PC-9 (cell line): ENCODE measurements at regions not wholly inside any gene's neighbourhood (a gene's known extent, or its start where the extent isn't known, plus 50 kb on each side); places are given as distances from the start of the nearest gene placed in this dataset.

Experiments
- BruUV-seq: library from RNA; stranded (reverse); fragments of 400-500 nt; replicated peaks from 2 replicates; lab custom pipeline; 2021; lab: Mats Ljungman, UMichigan
- CTCF ChIA-PET: fragments of 300-600 bp; sonication (Branson Sonifier 250); formaldehyde crosslinking; loops from one replicate; lab custom pipeline; 2022; ENCODE audit warnings: antibody characterized with exemption; lab: Charles Lee
- POLR2A ChIA-PET: fragments of 300-600 bp; sonication (Branson Sonifier 250); formaldehyde crosslinking; loops from one replicate; lab custom pipeline; 2022; ENCODE audit warnings: antibody characterized with exemption; ENCODE audit not compliant: unreplicated experiment; lab: Charles Lee
- DNase-seq, 2 experiments: peaks; one replicate each; pipeline versions ENCODE4 v3.0.0 to v3.0.0-alpha.2; 2015 to 2022; ENCODE audit warnings: mixed read lengths in 1 of 2
- H2AFZ ChIP-seq: fragments of 200-600 bp; sonication (generic); 2 replicates; pipeline ENCODE4 v1.8.1; 2017; ENCODE audit warnings: antibody characterized with exemption
- H3F3A ChIP-seq: fragments of 200-600 bp; sonication (generic); 2 replicates; pipeline ENCODE4 v1.8.1; 2017; ENCODE audit warnings: antibody characterized with exemption, mild to moderate bottlenecking, low read depth; ENCODE audit not compliant: insufficient read depth
- H3K27ac ChIP-seq: fragments of 200-600 bp; sonication (generic); 2 replicates; pipeline ENCODE4 v1.6.1; 2016; ENCODE audit warnings: mixed run types
- H3K27me3 ChIP-seq: fragments of 200-600 bp; sonication (generic); 2 replicates; pipeline ENCODE4 v1.6.1; 2016; ENCODE audit warnings: low read depth, mixed run types; ENCODE audit not compliant: insufficient read depth
- H3K36me3 ChIP-seq: fragments of 200-600 bp; sonication (generic); 2 replicates; pipeline ENCODE4 v1.6.1; 2016; ENCODE audit warnings: low read depth, mixed run types
- H3K4me1 ChIP-seq: fragments of 200-600 bp; sonication (generic); replicated peaks from 2 replicates; pipeline ENCODE4 v1.6.1; 2016; ENCODE audit warnings: mixed run types; ENCODE audit not compliant: insufficient read depth
- H3K4me2 ChIP-seq: fragments of 200-600 bp; sonication (generic); 2 replicates; pipeline ENCODE4 v1.6.1; 2017; ENCODE audit warnings: mixed run types
- H3K4me3 ChIP-seq: fragments of 200-600 bp; sonication (generic); 2 replicates; pipeline ENCODE4 v1.6.1; 2016; ENCODE audit warnings: mixed run types
- H3K79me2 ChIP-seq: fragments of 200-600 bp; sonication (generic); 2 replicates; pipeline ENCODE4 v1.6.1; 2017; ENCODE audit warnings: low read depth, mixed run types
- H3K9me2 ChIP-seq: fragments of 200-600 bp; sonication (generic); 2 replicates; pipeline ENCODE4 v1.8.1; 2017; ENCODE audit warnings: mild to moderate bottlenecking; ENCODE audit not compliant: insufficient read depth
- H3K9me3 ChIP-seq: fragments of 200-600 bp; sonication (generic); 2 replicates; pipeline ENCODE4 v1.8.1; 2016; ENCODE audit warnings: low read depth; ENCODE audit not compliant: insufficient read depth
- H4K20me1 ChIP-seq: fragments of 200-600 bp; sonication (generic); 2 replicates; pipeline ENCODE4 v1.8.1; 2017; ENCODE audit not compliant: insufficient read depth
- EZH2 ChIP-seq: fragments of 200-600 bp; sonication (generic); IDR thresholded peaks from 2 replicates; pipeline ENCODE4 v1.8.0; 2017; ENCODE audit warnings: antibody characterized with exemption, low read depth
- intact Hi-C: fragments of 100-400 bp; cut with micrococcal nuclease; formaldehyde crosslinking; loops from one replicate; pipeline ENCODE4 v1.10.0; 2022; ENCODE audit not compliant: unreplicated experiment
- TF ChIP-seq, protein P1 (sequence below): fragments of 200-600 bp; sonication (generic); conservative IDR thresholded peaks from 2 replicates; pipeline ENCODE4 v1.6.1; 2017; ENCODE audit warnings: mixed run types, antibody characterized with exemption, mild to moderate bottlenecking, moderate library complexity

DNA sequence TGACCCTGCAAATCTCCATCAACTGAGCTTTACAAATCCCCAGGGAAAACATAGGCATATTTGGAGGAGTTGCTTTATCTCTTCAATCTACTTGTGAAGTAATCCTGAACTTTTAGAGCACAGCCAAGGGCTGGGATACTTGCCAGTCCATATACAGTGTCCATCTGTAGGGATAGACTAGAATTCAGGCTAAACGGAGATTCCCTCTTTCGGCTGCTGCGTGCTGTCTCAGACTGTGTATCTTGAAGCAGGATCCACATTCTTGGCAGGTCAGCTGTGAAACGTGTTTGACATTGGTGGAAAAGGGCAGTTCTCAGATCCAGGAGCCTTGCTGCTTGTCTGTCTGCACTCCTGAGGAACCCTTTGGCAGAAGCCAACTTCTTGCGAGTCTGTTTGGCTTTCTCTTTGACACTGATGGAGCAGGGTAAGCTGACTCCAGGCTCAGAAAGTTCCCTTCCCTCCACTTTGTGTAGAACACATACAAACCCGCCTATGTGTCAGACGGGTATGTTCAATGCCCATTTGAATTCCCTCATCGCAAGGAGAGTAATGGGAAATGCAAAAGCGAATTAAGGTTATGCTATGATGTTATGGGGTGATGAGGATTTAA lies 221.8 kb downstream of the MAP2K4 start:
- Histone ChIP-seq H3K27me3 (peaks cover 31% of the 10 kb centered on the region; the same call in 1 of the 2 replicates), H3K4me3 (no peak overlapping the region), H3F3A (no peaks in the 10 kb centered on the region), H2AFZ (no peak overlapping the region), H3K36me3 (no peaks in the 10 kb centered on the region), H3K9me2 (no peaks in the 10 kb centered on the region), H3K79me2 (no peaks in the 10 kb centered on the region), H4K20me1 (no peaks in the 10 kb centered on the region), H3K4me1 (no peaks in the 10 kb centered on the region), H3K4me2 (no peak overlapping the region), H3K9me3 (no peaks in the 10 kb centered on the region), H3K27ac (no peak overlapping the region)
- no TSS peak for BruUV-seq
- ChIA-PET POLR2A (no interaction called here), CTCF (no interaction called here)
- DNase-seq = no peak
- TF ChIP-seq EZH2 = no peak
- TF ChIP-seq, protein P1, sequence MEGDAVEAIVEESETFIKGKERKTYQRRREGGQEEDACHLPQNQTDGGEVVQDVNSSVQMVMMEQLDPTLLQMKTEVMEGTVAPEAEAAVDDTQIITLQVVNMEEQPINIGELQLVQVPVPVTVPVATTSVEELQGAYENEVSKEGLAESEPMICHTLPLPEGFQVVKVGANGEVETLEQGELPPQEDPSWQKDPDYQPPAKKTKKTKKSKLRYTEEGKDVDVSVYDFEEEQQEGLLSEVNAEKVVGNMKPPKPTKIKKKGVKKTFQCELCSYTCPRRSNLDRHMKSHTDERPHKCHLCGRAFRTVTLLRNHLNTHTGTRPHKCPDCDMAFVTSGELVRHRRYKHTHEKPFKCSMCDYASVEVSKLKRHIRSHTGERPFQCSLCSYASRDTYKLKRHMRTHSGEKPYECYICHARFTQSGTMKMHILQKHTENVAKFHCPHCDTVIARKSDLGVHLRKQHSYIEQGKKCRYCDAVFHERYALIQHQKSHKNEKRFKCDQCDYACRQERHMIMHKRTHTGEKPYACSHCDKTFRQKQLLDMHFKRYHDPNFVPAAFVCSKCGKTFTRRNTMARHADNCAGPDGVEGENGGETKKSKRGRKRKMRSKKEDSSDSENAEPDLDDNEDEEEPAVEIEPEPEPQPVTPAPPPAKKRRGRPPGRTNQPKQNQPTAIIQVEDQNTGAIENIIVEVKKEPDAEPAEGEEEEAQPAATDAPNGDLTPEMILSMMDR = no peak
- intact Hi-C loops = no loop called here

DNA sequence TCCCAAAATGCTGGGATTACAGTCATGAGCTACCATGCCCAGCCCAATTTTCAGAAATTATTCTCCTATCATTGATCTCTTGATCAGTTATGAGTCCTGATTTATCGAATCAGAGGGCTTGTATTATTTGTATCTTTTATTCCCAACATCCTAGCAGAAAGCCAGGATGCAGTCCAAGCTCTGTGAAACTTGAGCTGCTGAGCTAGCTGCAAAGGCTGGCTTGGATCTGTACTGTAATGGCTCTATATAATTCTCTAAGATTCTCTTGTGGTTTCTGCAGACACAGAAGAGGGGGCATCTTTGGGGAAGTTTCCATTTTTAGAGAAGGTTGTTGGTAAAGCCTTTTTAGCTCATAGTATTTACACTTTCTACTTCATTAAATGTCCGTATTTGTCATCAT lies 227.1 kb downstream of the MAP2K4 start:
- Histone ChIP-seq H3K27me3 (peaks cover 46% of the 10 kb centered on the region), H3K9me3 (no peaks in the 10 kb centered on the region), H3K36me3 (no peaks in the 10 kb centered on the region), H3K4me1 (no peaks in the 10 kb centered on the region), H3K9me2 (no peaks in the 10 kb centered on the region), H3F3A (no peaks in the 10 kb centered on the region), H4K20me1 (no peaks in the 10 kb centered on the region), H3K4me3 (no peak overlapping the region), H3K79me2 (no peaks in the 10 kb centered on the region), H3K27ac (no peak overlapping the region), H2AFZ (no peak overlapping the region), H3K4me2 (no peak overlapping the region)
- POLR2A ChIA-PET = no interaction called here
- intact Hi-C loops = no loop called here
- CTCF ChIA-PET = no interaction called here
- BruUV-seq = no TSS peak
- DNase-seq = no peak
- TF ChIP-seq, protein P1 = no peak
- no peak for TF ChIP-seq EZH2

DNA sequence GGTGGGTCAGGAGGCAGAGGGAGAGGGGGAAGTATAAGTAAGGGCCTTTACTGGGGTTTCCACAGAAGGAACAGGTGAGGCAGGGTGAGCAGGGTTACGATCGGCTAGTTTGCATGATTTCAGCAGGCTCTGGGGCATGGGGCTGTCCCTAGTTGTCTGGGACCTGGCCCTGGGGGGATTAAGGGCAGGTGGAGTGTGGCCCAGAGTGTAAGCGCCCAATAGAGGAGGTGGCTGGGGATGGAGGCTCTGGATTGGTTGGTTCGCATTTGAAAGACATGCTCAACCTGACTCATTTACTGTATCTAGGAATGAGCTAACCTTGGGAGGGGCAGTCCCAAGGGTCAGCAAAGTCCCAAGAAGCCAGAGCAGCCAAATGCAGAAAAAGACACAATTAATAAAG lies 230.3 kb downstream of the MAP2K4 start:
- no peak for DNase-seq
- no peaks in the 10 kb centered on the region for H4K20me1 ChIP-seq
- no peaks in the 10 kb centered on the region for H3K4me1 ChIP-seq
- H3K9me3 ChIP-seq = no peaks in the 10 kb centered on the region
- no peak overlapping the region for H3K4me3 ChIP-seq
- no peaks in the 10 kb centered on the region for H3K9me2 ChIP-seq
- H3F3A ChIP-seq = no peaks in the 10 kb centered on the region
- H3K27me3 ChIP-seq = peaks cover 51% of the 10 kb centered on the region
- ChIA-PET CTCF (no interaction called here), POLR2A (no interaction called here)
- no TSS peak for BruUV-seq
- H2AFZ ChIP-seq = no peak overlapping the region
- intact Hi-C loops = no loop called here
- H3K36me3 ChIP-seq = no peaks in the 10 kb centered on the region
- H3K4me2 ChIP-seq = no peak overlapping the region
- TF ChIP-seq, protein P1 = no peak
- no peak for TF ChIP-seq EZH2
- no peaks in the 10 kb centered on the region for H3K79me2 ChIP-seq
- H3K27ac ChIP-seq = no peak overlapping the region
